ENCODE measurements at regions not wholly inside any gene's neighbourhood (a gene's known extent, or its start where the extent isn't known, plus 50 kb on each side); places are given as distances from the start of the nearest gene placed in this dataset.

- peak in 6 of 8 donors; percentile 53 to 77 (median 66) for ATAC-seq
- intact Hi-C loops (cut with DNase I), result no loop called here
- WGBS, 2 donors, result 36 to 47% methylated on average over 6 of the region's 6 CpGs
- Histone ChIP-seq H3K9me3 (no peaks in the 10 kb centered on the region), H3K27ac (peak overlapping the region in 1 of 10 donors; percentile 10), H3K36me3 (no peaks in the 10 kb centered on the region), H3K4me3 (no peak overlapping the region), H3K4me1 (peaks cover 0 to 11% (median 0%) of the 10 kb centered on the region in 9 donors), H3K27me3 (no peaks in the 10 kb centered on the region)
- TF ChIP-seq CTCF (IDR thresholded peaks at IDR 0.05), result no peak
- peak; percentile 8 to 38 for DNase-seq
These were observed 279.5 kb upstream of the PKDCC start for GRCh38 chr2:41768310-41768709.

GRCh38 chr2:41771710-41772109, 276.1 kb upstream of the PKDCC start:
- intact Hi-C loops (cut with DNase I), result loop anchor here in 1 of 10 donors (10.0 kb wide), 1 partner anchor 357 kb away; no protein-coding TSS in a partner anchor

GRCh38 chr2:41772697-41773096, 275.1 kb upstream of the PKDCC start:
- no peak overlapping the region for H3K27ac ChIP-seq
- intact Hi-C loops (cut with DNase I), result loop anchor here in 1 of 10 donors (10.0 kb wide), 1 partner anchor 358 kb away; no protein-coding TSS in a partner anchor
- H3K4me1 ChIP-seq, result peaks cover 0 to 10% (median 0%) of the 10 kb centered on the region in 9 donors

More at GRCh38 chr2:41771710-41772109, 276.1 kb upstream of the PKDCC start:
- H3K27ac ChIP-seq, result no peak overlapping the region
- no peak overlapping the region for H3K4me3 ChIP-seq
- DNase-seq, result no peak
- ATAC-seq, result no peak
- H3K4me1 ChIP-seq, result peaks cover 0 to 11% (median 0%) of the 10 kb centered on the region in 9 donors
- no peaks in the 10 kb centered on the region for H3K36me3 ChIP-seq
- peaks cover 0 to 6% (median 0%) of the 10 kb centered on the region in 11 donors for H3K9me3 ChIP-seq
- peaks cover 0 to 5% (median 0%) of the 10 kb centered on the region in 7 donors for H3K27me3 ChIP-seq
- TF ChIP-seq CTCF (IDR thresholded peaks at IDR 0.05), result no peak
- 93 to 100% methylated on average over 1 of the region's 1 CpG for WGBS, 2 donors

GRCh38 chr2:41774011-41774605, 273.7 kb upstream of the PKDCC start:
- intact Hi-C loops (cut with DNase I), result loop anchor here in 1 of 10 donors (10.0 kb wide), 1 partner anchor 359 kb away; no protein-coding TSS in a partner anchor

More at GRCh38 chr2:41772697-41773096, 275.1 kb upstream of the PKDCC start:
- TF ChIP-seq CTCF (IDR thresholded peaks at IDR 0.05), result no peak
- WGBS, 2 donors, result 90 to 93% methylated on average over 4 of the region's 4 CpGs
- no peak for DNase-seq
- Histone ChIP-seq H3K4me3 (no peak overlapping the region), H3K27me3 (peaks cover 0 to 5% (median 0%) of the 10 kb centered on the region in 7 donors), H3K9me3 (peaks cover 0 to 6% (median 0%) of the 10 kb centered on the region in 11 donors), H3K36me3 (no peaks in the 10 kb centered on the region)
- no peak for ATAC-seq

More at GRCh38 chr2:41774011-41774605, 273.7 kb upstream of the PKDCC start:
- Histone ChIP-seq H3K27ac (no peak overlapping the region), H3K27me3 (peaks cover 0 to 5% (median 0%) of the 10 kb centered on the region in 7 donors), H3K36me3 (no peaks in the 10 kb centered on the region), H3K9me3 (peaks cover 0 to 6% (median 0%) of the 10 kb centered on the region in 11 donors), H3K4me1 (no peaks in the 10 kb centered on the region), H3K4me3 (no peak overlapping the region)
- no peak for DNase-seq
- 81 to 86% methylated on average over 3 of the region's 3 CpGs for WGBS, 2 donors
- no peak for ATAC-seq
- TF ChIP-seq CTCF (IDR thresholded peaks at IDR 0.05), result no peak

Measured in heart right ventricle (tissue), 16 donors.